Amniotic stem cell (primary cell): ENCODE measurements at regions not wholly inside any gene's neighbourhood (a gene's known extent, or its start where the extent isn't known, plus 50 kb on each side); places are given as distances from the start of the nearest gene placed in this dataset.
A peak's percentile ranks its signal among the peaks of the same experiment; 100 is the strongest.

ENCODE experiments used
- DNase-seq: peaks from one replicate; lab custom pipeline; 2025; lab: John Stamatoyannopoulos, UW

DNA sequence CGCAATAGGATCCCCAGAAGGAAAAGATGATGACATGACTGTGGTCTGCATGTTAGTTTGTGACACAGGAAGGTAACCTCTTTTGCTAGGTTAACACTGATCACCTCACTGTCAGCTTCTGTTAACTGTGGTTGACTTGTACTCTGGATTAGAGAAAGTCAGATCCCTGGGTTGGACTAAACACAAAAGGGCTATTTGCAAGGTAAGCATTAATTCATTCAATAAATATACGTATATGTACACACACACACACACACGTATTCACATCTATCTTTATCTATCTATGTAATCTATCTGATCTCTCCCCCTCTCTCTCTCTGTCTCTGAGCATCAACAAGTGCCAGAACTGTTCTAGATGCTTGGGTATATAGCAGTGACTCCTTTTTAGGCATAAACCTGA lies 136.1 kb upstream of the SNX19 start:
- DNase-seq: no peak

- DNase-seq: no peak
Observed at GRCh38 chr11:131056036-131056435, 139.8 kb upstream of the SNX19 start.

DNA sequence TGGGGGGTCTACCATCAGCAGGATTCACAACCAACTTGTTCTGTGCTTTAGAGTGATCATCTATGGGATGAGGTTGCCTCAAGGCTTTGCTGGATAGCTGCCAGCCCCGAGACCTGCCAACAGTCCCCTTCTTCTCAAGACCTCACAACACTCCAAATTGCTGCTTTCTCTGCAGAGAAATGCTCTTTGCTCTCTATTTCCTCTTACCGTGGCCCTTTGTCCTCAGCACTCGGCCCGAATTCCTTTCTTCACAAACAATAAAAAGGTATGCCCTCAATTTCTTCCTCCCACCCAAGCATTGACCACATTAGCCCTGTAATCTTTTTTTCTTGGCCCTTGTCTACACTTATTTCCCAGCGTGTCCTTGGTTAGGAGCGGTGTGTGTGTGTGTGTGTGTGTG lies 147.4 kb upstream of the SNX19 start:
- no peak for DNase-seq

GRCh38 chr11:131064373-131064991 lies 148.2 kb upstream of the SNX19 start:
- DNase-seq: peak; percentile 13

DNA sequence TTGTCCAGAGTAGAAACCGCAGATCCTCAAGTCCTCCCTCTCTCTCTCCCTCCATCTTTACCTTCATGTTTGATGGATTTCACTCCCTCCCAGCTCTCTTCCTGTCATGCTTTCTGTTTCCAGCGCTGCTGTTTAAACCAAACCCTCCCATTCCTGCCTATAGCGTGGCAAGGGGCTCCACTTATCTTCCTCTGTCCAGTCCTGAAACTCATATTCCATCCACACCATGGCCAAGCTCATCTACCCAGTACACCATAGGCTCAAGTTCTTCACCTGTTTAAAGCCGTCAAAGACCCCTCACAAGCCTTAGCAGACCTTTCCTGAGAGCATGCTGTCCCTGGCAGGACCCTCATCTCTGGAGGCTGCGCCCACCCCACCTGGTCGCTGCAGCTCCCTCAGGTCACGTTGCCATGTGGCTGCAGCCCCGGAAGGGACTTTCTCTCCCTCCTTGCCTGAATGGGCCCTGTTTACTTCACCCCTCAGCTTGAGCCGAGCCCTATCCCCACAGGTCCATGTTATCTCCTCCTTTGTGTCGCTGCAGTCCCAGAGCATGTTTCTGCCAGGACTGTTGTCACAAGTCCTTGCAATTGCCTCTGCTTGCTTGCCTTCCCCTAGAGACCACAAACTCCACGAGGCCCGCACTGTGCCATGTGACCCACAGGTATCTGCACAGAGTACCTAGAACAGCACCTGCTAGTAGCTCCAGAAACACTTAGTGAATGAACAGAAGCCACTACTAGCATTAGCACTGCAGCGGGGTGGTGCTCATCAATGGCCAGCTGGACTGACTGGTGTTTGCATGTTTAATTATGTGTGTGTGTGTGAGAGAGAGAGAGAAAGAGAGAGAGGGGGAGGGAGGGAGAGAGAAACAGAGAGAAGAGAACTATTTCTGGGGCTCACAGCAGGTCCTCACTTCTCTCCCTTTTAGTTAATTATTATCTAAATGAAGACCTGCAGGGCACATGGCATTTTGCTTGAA lies 149.4 kb upstream of the SNX19 start:
- no peak for DNase-seq

DNA sequence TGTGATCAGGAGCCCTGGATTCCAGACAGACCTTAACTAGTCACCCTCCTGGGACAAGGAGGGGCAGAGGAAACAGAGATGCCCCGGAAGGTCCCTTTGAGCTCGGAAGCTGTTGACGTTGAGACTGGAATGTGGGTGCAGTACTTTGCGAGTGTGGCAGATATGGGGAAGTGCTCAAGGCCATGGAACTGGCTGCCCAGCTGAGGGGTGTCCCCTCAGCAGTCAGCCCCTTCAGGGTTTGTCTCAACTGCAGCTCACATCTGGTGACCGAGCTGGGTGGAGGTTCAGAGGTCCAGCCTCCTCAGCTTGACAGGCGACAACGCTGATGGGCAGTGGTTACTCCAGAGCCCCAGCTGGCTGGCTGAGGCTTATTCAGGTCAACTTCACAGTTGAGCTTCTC lies 150.3 kb upstream of the SNX19 start:
- DNase-seq: no peak

GRCh38 chr11:131070365-131070764 lies 154.1 kb upstream of the SNX19 start:
- DNase-seq: no peak

DNA sequence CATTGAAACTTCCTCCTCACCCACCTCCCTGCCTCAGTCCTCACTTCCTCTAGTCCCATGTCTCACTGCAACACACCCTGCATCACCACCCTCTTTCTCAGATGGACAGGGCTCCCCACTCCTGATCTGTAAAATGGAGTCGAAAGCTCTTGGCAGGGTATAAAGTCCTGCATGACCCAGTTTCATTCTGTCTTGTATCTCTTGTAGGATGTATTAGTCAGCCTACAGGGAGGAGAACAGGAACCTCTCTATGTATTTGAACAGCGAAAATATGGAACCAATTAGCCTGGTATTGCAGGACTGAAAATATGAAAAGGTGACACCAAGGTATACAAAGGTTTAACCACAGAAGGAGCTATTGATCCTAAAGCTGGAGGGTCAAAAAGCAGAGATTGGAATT lies 156.9 kb upstream of the SNX19 start:
- DNase-seq: no peak

- DNase-seq: no peak
Observed at GRCh38 chr11:131074573-131074972, 158.3 kb upstream of the SNX19 start.

- DNase-seq: no peak
Observed at GRCh38 chr11:131077340-131077739, 161.1 kb upstream of the SNX19 start.

GRCh38 chr11:131079036-131079435 lies 162.8 kb upstream of the SNX19 start:
- DNase-seq: no peak

DNA sequence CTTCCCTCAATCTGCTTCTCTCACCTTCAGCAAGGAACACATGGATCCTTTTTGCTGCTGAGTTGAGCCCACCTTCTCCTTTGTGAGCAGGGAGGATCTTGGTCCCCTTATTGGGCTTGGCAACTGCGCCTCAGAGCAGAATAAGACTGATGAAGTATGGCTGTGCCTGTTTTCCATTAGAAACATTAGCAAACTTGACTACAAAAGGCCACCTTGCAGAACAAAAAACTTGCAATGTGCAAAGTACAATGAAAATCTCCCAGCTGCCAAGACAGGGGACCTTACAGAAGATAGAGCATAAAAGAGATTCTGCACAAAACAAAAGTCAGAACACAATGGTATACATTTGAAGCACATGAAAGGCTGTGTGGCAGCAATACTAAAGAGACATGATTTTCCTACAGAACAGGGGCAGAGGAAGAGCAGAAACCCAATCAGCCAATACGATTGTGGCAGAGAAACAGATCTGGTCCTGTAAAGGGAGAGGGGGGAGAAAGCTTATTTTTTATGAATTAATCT lies 173.5 kb upstream of the SNX19 start:
- no peak for DNase-seq

DNA sequence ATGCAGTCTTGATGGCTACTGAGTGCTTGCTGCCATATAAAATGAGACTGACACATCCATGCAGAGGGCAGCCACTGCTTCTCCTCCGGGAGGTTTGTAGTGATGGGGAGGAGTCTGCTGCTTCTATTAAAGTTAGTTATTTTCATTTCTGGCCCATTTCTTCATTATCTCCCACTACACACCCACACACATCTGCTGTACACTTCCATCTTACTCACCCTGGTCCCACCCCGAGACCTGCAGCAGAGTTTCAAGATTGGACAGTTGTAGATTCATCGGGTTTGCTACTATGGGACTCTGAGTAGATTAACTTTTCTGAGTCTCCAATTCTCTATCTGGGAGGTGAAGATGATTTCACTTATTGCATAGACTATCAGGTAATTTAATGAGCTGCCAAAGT lies 176.2 kb upstream of the SNX19 start:
- DNase-seq: no peak

- no peak for DNase-seq
Observed at GRCh38 chr11:131094827-131095226, 178.5 kb upstream of the SNX19 start.

DNA sequence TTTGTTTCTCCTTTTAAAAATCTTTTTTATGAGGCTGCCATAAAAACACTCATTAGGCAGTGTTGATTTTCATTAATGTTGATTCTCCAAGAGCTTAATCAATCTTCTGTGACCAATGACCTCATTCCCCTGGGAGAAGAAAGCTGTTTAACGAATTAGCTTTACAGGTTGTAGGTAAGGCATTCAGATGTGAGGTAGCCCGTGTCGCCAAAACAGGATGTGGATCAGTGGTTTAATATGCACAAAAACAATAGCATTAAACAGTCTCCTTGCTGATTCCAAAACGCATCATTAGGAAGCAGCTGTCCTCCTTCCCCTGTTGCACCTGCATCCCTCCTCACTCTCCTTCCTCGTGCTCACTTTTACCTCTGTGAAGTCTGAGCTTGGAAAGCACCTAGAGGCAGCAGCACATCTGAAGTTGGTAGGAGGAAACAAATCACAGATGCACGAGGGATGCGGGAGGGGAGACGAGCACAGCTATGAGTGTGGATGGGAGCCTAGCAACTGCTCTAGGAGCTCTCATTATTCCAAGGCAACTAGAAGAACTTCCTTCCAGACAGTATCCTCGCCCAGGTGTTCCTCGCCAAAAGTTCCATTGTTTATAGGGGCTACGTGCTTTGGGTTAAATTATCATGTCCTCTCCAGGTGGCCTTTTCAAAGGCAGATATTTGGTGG lies 179.4 kb upstream of the SNX19 start:
- DNase-seq: no peak

DNA sequence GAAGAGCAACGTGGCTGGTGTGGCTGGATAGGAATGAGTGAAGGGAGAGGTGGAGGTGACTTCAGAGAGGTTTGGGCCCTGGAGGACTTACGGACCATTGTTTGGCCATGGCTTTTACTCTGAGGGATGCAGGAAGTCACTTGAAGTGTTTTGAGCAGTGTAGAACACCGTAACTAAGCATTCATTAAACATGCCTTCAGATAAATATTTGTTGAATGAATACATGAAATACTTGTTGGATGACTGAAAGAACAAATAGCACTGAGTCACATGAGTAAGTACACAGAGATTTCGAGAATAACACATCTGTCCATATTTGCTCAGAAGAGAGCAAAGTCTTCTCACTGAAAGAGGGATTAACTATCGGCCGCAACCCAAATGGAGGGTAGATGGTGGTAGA lies 182.7 kb upstream of the SNX19 start:
- DNase-seq: no peak

GRCh38 chr11:131099746-131100145 lies 183.5 kb upstream of the SNX19 start:
- DNase-seq: no peak

- no peak for DNase-seq
Observed at GRCh38 chr11:131108760-131109159, 192.5 kb upstream of the SNX19 start.

- DNase-seq: peak; percentile 33
Observed at GRCh38 chr11:131109257-131109656, 193.0 kb upstream of the SNX19 start.

GRCh38 chr11:131109790-131110189 lies 193.5 kb upstream of the SNX19 start:
- DNase-seq: no peak

GRCh38 chr11:131111775-131112174 lies 195.5 kb upstream of the SNX19 start:
- DNase-seq: no peak

DNA sequence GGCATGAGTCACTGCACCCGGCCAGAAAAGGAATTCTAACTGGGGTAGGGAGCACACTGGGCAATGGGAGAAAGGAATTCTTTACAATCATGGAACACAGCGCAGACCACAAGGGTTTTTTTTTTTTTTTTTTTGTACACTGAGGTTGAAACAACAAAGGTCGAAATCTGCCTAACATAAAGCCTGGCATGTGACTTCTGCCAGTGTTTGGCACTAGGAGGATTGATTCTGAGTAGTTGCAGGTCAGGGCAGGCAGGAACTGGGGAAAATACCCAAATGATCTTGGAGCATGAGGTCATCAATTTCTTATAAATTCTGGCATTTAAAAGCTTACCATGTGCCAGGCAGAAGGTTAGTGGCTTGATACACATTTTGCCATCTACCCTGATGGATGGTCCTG lies 202.0 kb upstream of the SNX19 start:
- no peak for DNase-seq
